ENCODE measurements at regions not wholly inside any gene's neighbourhood (a gene's known extent, or its start where the extent isn't known, plus 50 kb on each side); places are given as distances from the start of the nearest gene placed in this dataset.
"Not testable (repeated sequence)": the region's sequence is repeated elsewhere in the genome, so short reads cannot be mapped to it uniquely, and the experiment has no call there.

DNA sequence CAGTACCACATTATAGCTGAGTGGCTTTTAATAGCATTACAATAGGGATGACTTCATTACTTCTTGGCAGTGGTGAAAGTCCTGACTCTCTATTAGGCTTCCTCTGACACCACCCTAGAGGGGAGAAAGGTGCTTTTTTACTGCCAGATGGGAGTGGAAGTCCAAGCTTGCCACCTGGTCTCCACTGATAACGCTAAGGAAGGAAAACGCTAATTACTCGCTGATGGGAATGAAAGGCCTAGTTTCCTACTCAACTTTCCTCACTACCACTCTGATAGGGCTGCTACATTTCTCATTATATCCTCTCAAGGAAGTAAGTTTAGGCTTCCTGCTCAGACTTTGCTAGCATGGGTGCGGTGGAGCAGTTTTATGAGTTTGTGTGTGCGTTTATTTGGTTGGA lies 62.3 kb upstream of the PAGE3 start:
- DNase-seq (ENCODE audit: low spot score): no peak

- no peak for DNase-seq (ENCODE audit: low spot score)
These were observed 70.6 kb upstream of the PAGE3 start for GRCh38 chrX:55335296-55335695.

- no peak for DNase-seq (ENCODE audit: low spot score)
These were observed 71.5 kb upstream of the PAGE3 start for GRCh38 chrX:55336176-55336575.

- DNase-seq (ENCODE audit: low spot score): no peak
These were observed 76.2 kb upstream of the PAGE3 start for GRCh38 chrX:55340896-55341433.

- DNase-seq (ENCODE audit: low spot score): peak; percentile 34
These were observed 78.1 kb upstream of the PAGE3 start for GRCh38 chrX:55342533-55343501.

GRCh38 chrX:55356609-55357008 lies 91.9 kb upstream of the PAGE3 start:
- DNase-seq (ENCODE audit: low spot score): no peak

- no peak for DNase-seq (ENCODE audit: low spot score)
These were observed 92.5 kb upstream of the PAGE3 start for GRCh38 chrX:55357236-55357635.

- DNase-seq (ENCODE audit: low spot score): no peak
These were observed 72.5 kb upstream of the MAGEH1 start for GRCh38 chrX:55379396-55379795.

DNA sequence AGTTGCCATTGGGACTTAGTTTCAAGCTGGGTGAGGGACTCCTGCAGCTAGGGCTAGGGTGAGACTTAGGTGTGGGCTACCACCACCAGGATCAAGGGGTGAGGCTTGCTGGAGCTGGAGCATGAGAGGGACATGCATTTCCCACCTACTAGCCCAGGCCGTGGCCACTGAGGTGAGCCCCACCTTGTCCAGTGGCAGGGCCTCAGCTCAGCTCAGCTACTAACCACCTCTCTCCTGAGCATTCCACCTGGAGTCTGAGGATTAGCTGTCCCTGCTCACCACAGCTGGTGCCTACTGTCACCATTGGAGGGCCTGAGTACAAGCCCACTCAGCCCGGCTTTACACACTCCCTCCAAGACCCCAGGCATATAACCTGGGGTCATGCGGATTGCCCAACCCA lies 62.6 kb upstream of the MAGEH1 start:
- DNase-seq (ENCODE audit: low spot score): no peak

DNA sequence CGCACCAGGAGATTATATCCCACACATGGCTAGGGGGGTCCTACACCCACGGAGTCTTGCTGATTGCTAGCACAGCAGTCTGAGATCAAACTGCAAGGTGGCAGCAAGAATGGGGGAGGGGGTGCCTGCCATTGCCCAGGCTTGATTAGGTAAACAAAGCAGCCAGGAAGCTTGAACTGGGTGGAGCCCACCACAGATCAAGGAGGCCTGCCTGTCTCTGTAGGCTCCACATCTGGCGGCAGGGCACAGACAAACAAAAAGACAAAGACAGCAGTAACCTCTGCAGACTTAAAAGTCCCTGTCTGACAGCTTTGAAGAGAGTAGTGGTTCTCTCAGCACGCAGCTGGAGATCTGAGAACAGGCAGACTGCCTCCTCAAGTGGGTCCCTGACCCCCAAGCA lies 55.1 kb upstream of the MAGEH1 start:
- DNase-seq (ENCODE audit: low spot score): not testable (repeated sequence)

Data from RKO (cell line).